Progenitor cell of endocrine pancreas (in vitro differentiated cells): ENCODE measurements at regions not wholly inside any gene's neighbourhood (a gene's known extent, or its start where the extent isn't known, plus 50 kb on each side); places are given as distances from the start of the nearest gene placed in this dataset.

ENCODE experiments used
- DNase-seq: peaks from one replicate; pipeline ENCODE4 v3.0.0; 2021; ENCODE audit warnings: low spot score; ENCODE audit not compliant: unreplicated experiment
- H3K27ac Mint-ChIP-seq: 2 replicates; pipeline ENCODE4 v1.8.0; 2021; ENCODE audit warnings: mild to moderate bottlenecking, moderate library complexity, mixed read lengths
- H3K27me3 Mint-ChIP-seq: 2 replicates; pipeline ENCODE4 v1.8.0; 2021; ENCODE audit warnings: mixed read lengths
- H3K36me3 Mint-ChIP-seq: 2 replicates; pipeline ENCODE4 v1.8.0; 2022; ENCODE audit warnings: mixed read lengths; ENCODE audit not compliant: insufficient read depth
- H3K4me1 Mint-ChIP-seq: 2 replicates; pipeline ENCODE4 v1.8.0; 2021; ENCODE audit warnings: low read depth, mixed read lengths
- H3K4me3 Mint-ChIP-seq: 2 replicates; pipeline ENCODE4 v1.8.0; 2021; ENCODE audit warnings: low read depth, mild to moderate bottlenecking, moderate library complexity, mixed read lengths
- H3K9me3 Mint-ChIP-seq: 2 replicates; pipeline ENCODE4 v1.8.0; 2021; ENCODE audit warnings: low read depth, mixed read lengths
- CTCF ChIP-seq: fragments of 200-600 bp; sonication (generic); IDR thresholded peaks from one replicate; pipeline ENCODE4 v1.5.0; 2021; ENCODE audit warnings: antibody characterized with exemption, mild to moderate bottlenecking; ENCODE audit not compliant: unreplicated experiment

DNA sequence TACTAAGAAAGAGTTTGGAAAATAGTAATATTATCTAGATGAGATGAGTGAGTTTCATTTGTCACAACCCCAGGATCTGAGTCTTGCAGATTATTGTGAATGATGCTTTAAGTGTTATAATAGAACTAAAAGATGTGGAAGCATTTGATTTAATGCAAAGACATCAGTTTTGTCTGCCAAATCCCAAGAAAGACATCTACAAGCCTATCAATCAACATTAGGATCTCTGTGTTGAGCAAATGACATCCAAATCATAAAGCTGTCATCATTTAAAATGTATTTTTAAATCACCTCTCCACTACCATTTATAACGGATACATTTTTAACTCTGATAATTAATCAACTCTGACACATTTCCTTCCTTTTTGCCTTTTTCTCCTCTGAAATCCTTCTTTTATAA, 310.8 kb upstream of the SLIT2 start:
- Mint-ChIP-seq H3K4me1 (no peaks in the 10 kb centered on the region), H3K4me3 (no peak overlapping the region), H3K9me3 (no peaks in the 10 kb centered on the region), H3K27me3 (no peaks in the 10 kb centered on the region), H3K27ac (no peak overlapping the region), H3K36me3 (no peaks in the 10 kb centered on the region)
- no peak for TF ChIP-seq CTCF
- no peak for DNase-seq

DNA sequence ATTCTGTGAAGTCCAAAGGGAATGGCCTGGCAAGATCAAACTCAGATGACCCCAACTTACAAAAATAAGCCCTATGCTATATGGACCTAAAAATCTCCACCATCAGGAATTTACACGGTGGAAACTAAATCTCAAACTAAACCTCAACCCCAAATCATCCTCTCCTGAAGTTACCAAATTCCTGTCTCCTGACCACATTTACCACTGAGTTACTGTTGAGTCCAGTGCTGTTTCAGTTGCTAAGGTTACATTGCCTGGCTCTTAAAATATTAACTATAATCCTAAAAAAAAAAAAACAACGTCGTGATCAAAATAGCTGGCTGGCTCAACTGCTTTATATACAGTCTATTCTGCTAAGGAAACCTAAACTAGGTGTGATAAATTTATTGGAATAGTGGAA, 315.2 kb upstream of the SLIT2 start:
- Mint-ChIP-seq H3K4me1 (no peaks in the 10 kb centered on the region), H3K36me3 (no peaks in the 10 kb centered on the region), H3K27ac (no peak overlapping the region), H3K4me3 (no peak overlapping the region), H3K27me3 (no peaks in the 10 kb centered on the region), H3K9me3 (no peaks in the 10 kb centered on the region)
- no peak for TF ChIP-seq CTCF
- no peak for DNase-seq

- no peak for TF ChIP-seq CTCF
- Mint-ChIP-seq H3K9me3 (no peaks in the 10 kb centered on the region), H3K4me3 (no peak overlapping the region), H3K27ac (no peak overlapping the region), H3K36me3 (no peaks in the 10 kb centered on the region), H3K4me1 (no peaks in the 10 kb centered on the region), H3K27me3 (no peaks in the 10 kb centered on the region)
- no peak for DNase-seq
Observed at GRCh38 chr4:19930742-19931141, 321.0 kb upstream of the SLIT2 start.

GRCh38 chr4:19927381-19927780, 324.3 kb upstream of the SLIT2 start:
- TF ChIP-seq CTCF: no peak
- Mint-ChIP-seq H3K4me1 (no peaks in the 10 kb centered on the region), H3K27ac (no peak overlapping the region), H3K36me3 (no peaks in the 10 kb centered on the region), H3K4me3 (no peak overlapping the region), H3K27me3 (no peaks in the 10 kb centered on the region), H3K9me3 (no peaks in the 10 kb centered on the region)
- no peak for DNase-seq

- Mint-ChIP-seq H3K36me3 (no peaks in the 10 kb centered on the region), H3K27me3 (no peaks in the 10 kb centered on the region), H3K4me3 (no peak overlapping the region), H3K9me3 (no peaks in the 10 kb centered on the region), H3K27ac (no peak overlapping the region), H3K4me1 (no peaks in the 10 kb centered on the region)
- no peak for TF ChIP-seq CTCF
- no peak for DNase-seq
Observed at GRCh38 chr4:19925516-19925915, 326.2 kb upstream of the SLIT2 start.
